PC-3 (cell line): ENCODE measurements at regions not wholly inside any gene's neighbourhood (a gene's known extent, or its start where the extent isn't known, plus 50 kb on each side); places are given as distances from the start of the nearest gene placed in this dataset.

ENCODE experiments used
- ATAC-seq: fragments of 200-7000 bp; cut with Tn5 transposase; 2 replicates; pipeline ENCODE4 v1.9.1; 2020; ENCODE audit warnings: mild to moderate bottlenecking, moderate library complexity
- BruUV-seq: library from RNA; stranded (reverse); fragments of 400-500 nt; replicated peaks from 2 replicates; lab custom pipeline; 2021; lab: Mats Ljungman, UMichigan
- CTCF ChIA-PET: fragments of 300-600 bp; sonication (Branson Sonifier 250); formaldehyde crosslinking; loops from one replicate; lab custom pipeline; 2022; ENCODE audit warnings: antibody characterized with exemption; lab: Charles Lee
- POLR2A ChIA-PET: fragments of 300-600 bp; sonication (Branson Sonifier 250); formaldehyde crosslinking; loops from one replicate; lab custom pipeline; 2022; ENCODE audit warnings: antibody characterized with exemption; ENCODE audit not compliant: unreplicated experiment; lab: Charles Lee
- DNase-seq: peaks from one replicate; pipeline ENCODE4 v3.0.0-alpha.2; 2015
- H2AFZ ChIP-seq: fragments of 300-600 bp; sonication (generic); 2 replicates; pipeline ENCODE4 v1.6.0; 2016; ENCODE audit warnings: antibody characterized with exemption, low read length
- H3F3A ChIP-seq: fragments of 300-600 bp; sonication (generic); one replicate; pipeline ENCODE4 v1.6.0; 2017; ENCODE audit warnings: antibody characterized with exemption, low read length, control low read depth, mild to moderate bottlenecking; ENCODE audit not compliant: unreplicated experiment
- H3K27ac ChIP-seq: fragments of 300-600 bp; sonication (generic); 2 replicates; pipeline ENCODE4 v1.5.1; 2016; ENCODE audit warnings: mild to moderate bottlenecking, low read length
- H3K27me3 ChIP-seq: fragments of 300-600 bp; sonication (generic); 2 replicates; pipeline ENCODE4 v1.6.1; 2016; ENCODE audit warnings: low read length, mixed read lengths
- H3K36me3 ChIP-seq: fragments of 300-600 bp; sonication (generic); 2 replicates; pipeline ENCODE4 v1.6.1; 2016; ENCODE audit warnings: low read depth, mixed run types, low read length, mixed read lengths
- H3K4me1 ChIP-seq: fragments of 300-600 bp; sonication (generic); 2 replicates; pipeline ENCODE4 v1.5.1; 2016; ENCODE audit warnings: low read length; ENCODE audit not compliant: insufficient read depth
- H3K4me2 ChIP-seq: fragments of 300-600 bp; sonication (generic); 2 replicates; pipeline ENCODE4 v1.6.0; 2016; ENCODE audit warnings: low read length
- H3K4me3 ChIP-seq: fragments of 300-600 bp; sonication (generic); 2 replicates; pipeline ENCODE4 v1.5.1; 2016; ENCODE audit warnings: mild to moderate bottlenecking, low read length, mixed read lengths
- H3K79me2 ChIP-seq: fragments of 300-600 bp; sonication (generic); 2 replicates; pipeline ENCODE4 v1.6.1; 2017; ENCODE audit warnings: low read length, mixed read lengths
- H3K9ac ChIP-seq: fragments of 300-600 bp; sonication (generic); 2 replicates; pipeline ENCODE4 v1.6.0; 2016; ENCODE audit warnings: mild to moderate bottlenecking, low read length
- H3K9me2 ChIP-seq: fragments of 300-600 bp; sonication (generic); replicated peaks from 2 replicates; pipeline ENCODE4 v1.6.1; 2016; ENCODE audit warnings: mixed run types, low read length, mixed read lengths
- H3K9me3 ChIP-seq: fragments of 300-600 bp; sonication (generic); 2 replicates; pipeline ENCODE4 v1.6.1; 2016; ENCODE audit warnings: low read length, mixed read lengths
- H4K20me1 ChIP-seq: fragments of 300-600 bp; sonication (generic); 2 replicates; pipeline ENCODE4 v1.6.1; 2016; ENCODE audit warnings: low read length, mixed read lengths
- CTCF ChIP-seq: fragments of 300-600 bp; sonication (generic); conservative IDR thresholded peaks from 2 replicates; pipeline ENCODE4 v1.5.1; 2017; ENCODE audit warnings: antibody characterized with exemption, low read depth, mild to moderate bottlenecking, low read length
- EZH2 ChIP-seq: fragments of 300-600 bp; sonication (generic); IDR thresholded peaks from one replicate; pipeline ENCODE4 v1.6.1; 2017; ENCODE audit warnings: antibody characterized with exemption, mild to moderate bottlenecking, low read length; ENCODE audit not compliant: unreplicated experiment
- EZH2phosphoT487 ChIP-seq: fragments of 300-600 bp; sonication (generic); IDR thresholded peaks from 2 replicates; pipeline ENCODE4 v1.6.1; 2018; ENCODE audit warnings: mild to moderate bottlenecking, antibody characterized with exemption, low read length, borderline replicate concordance
- intact Hi-C: fragments of 100-400 bp; cut with micrococcal nuclease; formaldehyde crosslinking; loops from 2 replicates; pipeline ENCODE4 v1.9.0; 2023

- no peak overlapping the region for H3K9ac ChIP-seq
- H3K27ac ChIP-seq, result no peak overlapping the region
- H3K9me3 ChIP-seq, result no peaks in the 10 kb centered on the region
- intact Hi-C loops, result no loop called here
- no peak overlapping the region for H2AFZ ChIP-seq
- TF ChIP-seq EZH2phosphoT487, result no peak
- TF ChIP-seq EZH2, result no peak
- TF ChIP-seq CTCF, result no peak
- no peaks in the 10 kb centered on the region for H3K27me3 ChIP-seq
- H3K9me2 ChIP-seq, result no peaks in the 10 kb centered on the region
- no peaks in the 10 kb centered on the region for H3F3A ChIP-seq
- ChIA-PET CTCF (interaction anchor here (0.6 kb wide), 1 partner anchor 469 kb away, joined by 3 read pairs; no protein-coding TSS in a partner anchor), POLR2A (no interaction called here)
- no peaks in the 10 kb centered on the region for H3K79me2 ChIP-seq
- no peaks in the 10 kb centered on the region for H3K36me3 ChIP-seq
- BruUV-seq, result no TSS peak
- ATAC-seq, result peak; percentile 21; the same call in 1 of the 2 replicates
- no peak overlapping the region for H3K4me3 ChIP-seq
- H3K4me2 ChIP-seq, result no peak overlapping the region
- peak; percentile 21 for DNase-seq
- peaks cover 33% of the 10 kb centered on the region for H3K4me1 ChIP-seq
- no peaks in the 10 kb centered on the region for H4K20me1 ChIP-seq
These were observed 1204.0 kb downstream of the DSC3 start for GRCh38 chr18:29838556-29838955.

- H3K36me3 ChIP-seq, result no peaks in the 10 kb centered on the region
- no peaks in the 10 kb centered on the region for H4K20me1 ChIP-seq
- H3F3A ChIP-seq, result no peaks in the 10 kb centered on the region
- ATAC-seq (peak; percentile 81), DNase-seq (peak; percentile 50)
- TF ChIP-seq CTCF, result no peak
- no peak for TF ChIP-seq EZH2phosphoT487
- TF ChIP-seq EZH2, result no peak
- CTCF ChIA-PET, result no interaction called here
- no peaks in the 10 kb centered on the region for H3K9me3 ChIP-seq
- no peak overlapping the region for H3K4me2 ChIP-seq
- intact Hi-C loops, result no loop called here
- POLR2A ChIA-PET, result no interaction called here
- no TSS peak for BruUV-seq
- H3K4me3 ChIP-seq, result no peak overlapping the region
- H3K4me1 ChIP-seq, result no peaks in the 10 kb centered on the region
- no peak overlapping the region for H3K9ac ChIP-seq
- no peak overlapping the region for H3K27ac ChIP-seq
- H3K27me3 ChIP-seq, result no peaks in the 10 kb centered on the region
- H3K79me2 ChIP-seq, result no peaks in the 10 kb centered on the region
- no peak overlapping the region for H2AFZ ChIP-seq
- H3K9me2 ChIP-seq, result no peaks in the 10 kb centered on the region
These were observed 1218.9 kb downstream of the DSC3 start for GRCh38 chr18:29823671-29824070.

GRCh38 chr18:29821544-29821943, 1221.0 kb downstream of the DSC3 start:
- TF ChIP-seq EZH2 (no peak), EZH2phosphoT487 (no peak), CTCF (no peak)
- Histone ChIP-seq H3K9ac (no peak overlapping the region), H3K4me1 (no peaks in the 10 kb centered on the region), H3K27ac (no peak overlapping the region), H3K36me3 (no peaks in the 10 kb centered on the region), H3K79me2 (no peaks in the 10 kb centered on the region), H3K9me2 (no peaks in the 10 kb centered on the region), H3K4me3 (no peak overlapping the region), H3K27me3 (no peaks in the 10 kb centered on the region), H2AFZ (no peak overlapping the region), H4K20me1 (no peaks in the 10 kb centered on the region), H3F3A (no peaks in the 10 kb centered on the region), H3K9me3 (no peaks in the 10 kb centered on the region), H3K4me2 (no peak overlapping the region)
- POLR2A ChIA-PET, result no interaction called here
- no peak for ATAC-seq
- CTCF ChIA-PET, result no interaction called here
- intact Hi-C loops, result no loop called here
- no peak for DNase-seq
- BruUV-seq, result no TSS peak
